ENCODE measurements at regions not wholly inside any gene's neighbourhood (a gene's known extent, or its start where the extent isn't known, plus 50 kb on each side); places are given as distances from the start of the nearest gene placed in this dataset.

GRCh38 chr18:59818769-59819168 lies 81.0 kb upstream of the PMAIP1 start (continued):
- no peak for TF ChIP-seq E2F8 (IDR thresholded peaks at IDR 0.05; ENCODE audit: low read depth, partially characterized antibody)

- H3K27me3 ChIP-seq (replicated peaks in 1 of 2; ENCODE audit: control insufficient read depth in 2 of 2, insufficient read depth in 2 of 2, low read length in 1 of 2) = no peaks in the 10 kb centered on the region
- DNase-seq (ENCODE audit: low read depth, low spot score) (no peak), FAIRE-seq (no peak)
Observed at GRCh38 chr18:59814891-59815290, 84.9 kb upstream of the PMAIP1 start.

More at GRCh38 chr18:59814891-59815290, 84.9 kb upstream of the PMAIP1 start:
- Histone ChIP-seq H3K27ac (ENCODE audit: control insufficient read depth, insufficient read depth) (no peak overlapping the region), H3K4me1 (ENCODE audit: control insufficient read depth, insufficient read depth, low read length) (no peaks in the 10 kb centered on the region), H3K9me3 (replicated peaks; ENCODE audit: control insufficient read depth, insufficient read depth, low read length) (no peaks in the 10 kb centered on the region), H3K4me2 (ENCODE audit: control insufficient read depth, insufficient read depth) (no peak overlapping the region), H2AFZ (ENCODE audit: control insufficient read depth, low read depth, low read length) (no peak overlapping the region), H4K20me1 (ENCODE audit: control insufficient read depth, insufficient read depth) (no peaks in the 10 kb centered on the region), H3K9ac (ENCODE audit: control insufficient read depth, insufficient read depth, low read length) (no peak overlapping the region), H3K36me3 (ENCODE audit: control insufficient read depth in 2 of 2, insufficient read depth in 2 of 2, low read length in 1 of 2) (no peaks in the 10 kb centered on the region), H3K79me2 (ENCODE audit: control insufficient read depth, insufficient read depth, low read length) (no peaks in the 10 kb centered on the region), H3K4me3 (no peak overlapping the region)
- ChIA-PET RAD21 (ENCODE audit: unreplicated experiment) (no interaction called here), POLR2A (no interaction called here), SMC1A (ENCODE audit: uncharacterized antibody, unreplicated experiment) (no interaction called here), CTCF (interaction anchor here (5.8 kb wide), 1 partner anchor 9 kb away, joined by 59 read pairs; no protein-coding TSS in a partner anchor)
- in situ Hi-C loops (cut with MboI) (no loop called here), intact Hi-C loops (cut with micrococcal nuclease; ENCODE audit: unreplicated experiment) (no loop called here)
- TF ChIP-seq KLF5 (IDR thresholded peaks at IDR 0.05; ENCODE audit: partially characterized antibody) (no peak), CBX5 (IDR thresholded peaks at IDR 0.05; ENCODE audit: low read depth) (no peak), ZNF384 (IDR thresholded peaks at IDR 0.05; ENCODE audit: borderline replicate concordance, low read depth, low read length) (no peak), ZNF207 (IDR thresholded peaks at IDR 0.05; ENCODE audit: borderline replicate concordance) (no peak), ZNF24 (IDR thresholded peaks at IDR 0.05) (no peak)
- ATAC-seq = no peak
- WGBS (ENCODE audit: insufficient coverage, insufficient replicate concordance, low lambda C conversion rate, missing lambda C conversion rate) = 52% methylated on average over 7 of the region's 7 CpGs
- no TSS peak for BruUV-seq (replicated peaks)

Measured in GM12878 (cell line).